GM19452 (cell line): ENCODE measurements at regions not wholly inside any gene's neighbourhood (a gene's known extent, or its start where the extent isn't known, plus 50 kb on each side); places are given as distances from the start of the nearest gene placed in this dataset.
"Not testable (repeated sequence)": the region's sequence is repeated elsewhere in the genome, so short reads cannot be mapped to it uniquely, and the experiment has no call there.

ENCODE experiments used
- ATAC-seq: cut with Tn5 transposase; IDR thresholded peaks from one replicate; pipeline ENCODE4 v1.9.1; 2021; ENCODE audit not compliant: unreplicated experiment

DNA sequence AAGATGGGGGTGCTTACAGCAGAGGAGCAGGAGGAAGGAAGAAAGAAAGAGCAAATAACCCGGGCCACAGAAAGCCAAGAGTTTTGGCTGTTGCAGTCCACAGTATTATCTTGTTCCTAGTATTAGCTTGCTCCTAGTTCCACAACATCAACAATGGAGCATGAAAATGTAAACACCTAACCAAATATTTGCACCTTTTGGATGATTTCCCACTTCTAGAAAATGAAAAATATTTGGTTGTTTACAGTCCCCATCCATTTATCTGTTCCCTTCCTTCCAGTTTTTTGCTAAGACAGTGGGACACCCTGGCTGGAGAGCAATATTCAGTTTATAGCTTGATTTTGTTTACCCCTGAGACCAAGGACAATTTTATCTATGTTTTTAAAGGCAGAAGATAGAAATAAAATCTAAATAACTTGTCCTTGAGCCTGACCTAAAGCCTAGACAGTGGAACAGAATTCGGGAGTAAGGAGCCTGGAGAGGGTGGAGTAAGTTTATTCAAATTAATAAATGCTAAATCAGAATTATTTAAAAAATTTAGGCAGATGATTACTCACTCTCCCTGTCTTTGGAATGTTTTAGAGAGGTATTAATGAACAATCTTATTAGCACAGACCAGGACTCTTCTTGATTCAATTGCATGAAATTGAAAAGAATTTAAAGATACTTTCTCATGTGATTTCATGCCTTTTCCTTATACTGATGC, 51.6 kb downstream of the RESF1 start:
- no peak for ATAC-seq

DNA sequence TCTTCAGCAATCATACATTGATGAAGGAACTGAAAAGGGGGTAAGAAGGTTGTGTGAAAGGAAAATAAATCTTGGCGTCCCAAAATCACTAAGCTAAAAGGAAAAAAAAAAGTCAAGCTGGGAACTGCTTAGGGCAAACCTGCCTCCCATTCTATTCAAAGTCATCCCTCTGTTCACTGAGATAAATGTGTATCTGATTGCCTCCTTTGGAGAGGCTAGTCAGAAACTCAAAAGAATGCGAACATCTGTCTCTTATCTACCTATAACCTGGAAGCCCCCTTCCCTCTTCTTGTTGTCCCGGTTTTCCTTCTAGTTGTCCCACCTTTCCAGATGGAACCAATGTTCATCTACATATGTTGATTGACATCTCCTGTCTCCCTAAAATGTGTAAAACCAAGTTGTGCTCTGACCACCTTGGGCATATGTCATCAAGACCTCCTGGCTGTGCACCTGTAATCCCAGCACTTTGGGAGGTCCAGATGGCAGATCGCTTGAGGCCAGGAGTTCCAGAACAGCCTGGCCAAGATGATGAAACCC, 53.1 kb downstream of the RESF1 start:
- no peak for ATAC-seq

DNA sequence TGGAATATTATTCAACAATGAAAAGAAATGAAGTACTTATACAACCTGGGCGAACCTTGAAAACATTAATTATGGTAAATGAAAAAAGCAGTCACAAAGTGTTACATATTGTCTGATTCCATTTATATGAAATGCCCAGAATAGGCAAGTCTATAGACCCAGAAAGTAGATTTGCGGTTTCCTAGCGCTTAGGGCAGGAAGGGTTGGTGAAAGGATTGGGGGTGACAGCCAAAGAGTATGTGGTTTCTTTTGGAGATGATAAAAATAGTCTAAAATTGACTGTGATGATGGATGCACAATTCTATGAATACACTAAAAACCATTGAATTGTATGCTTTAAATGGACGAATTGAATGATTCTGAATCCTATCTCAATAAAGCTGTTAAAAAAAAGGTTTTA, 55.8 kb downstream of the RESF1 start:
- no peak for ATAC-seq

DNA sequence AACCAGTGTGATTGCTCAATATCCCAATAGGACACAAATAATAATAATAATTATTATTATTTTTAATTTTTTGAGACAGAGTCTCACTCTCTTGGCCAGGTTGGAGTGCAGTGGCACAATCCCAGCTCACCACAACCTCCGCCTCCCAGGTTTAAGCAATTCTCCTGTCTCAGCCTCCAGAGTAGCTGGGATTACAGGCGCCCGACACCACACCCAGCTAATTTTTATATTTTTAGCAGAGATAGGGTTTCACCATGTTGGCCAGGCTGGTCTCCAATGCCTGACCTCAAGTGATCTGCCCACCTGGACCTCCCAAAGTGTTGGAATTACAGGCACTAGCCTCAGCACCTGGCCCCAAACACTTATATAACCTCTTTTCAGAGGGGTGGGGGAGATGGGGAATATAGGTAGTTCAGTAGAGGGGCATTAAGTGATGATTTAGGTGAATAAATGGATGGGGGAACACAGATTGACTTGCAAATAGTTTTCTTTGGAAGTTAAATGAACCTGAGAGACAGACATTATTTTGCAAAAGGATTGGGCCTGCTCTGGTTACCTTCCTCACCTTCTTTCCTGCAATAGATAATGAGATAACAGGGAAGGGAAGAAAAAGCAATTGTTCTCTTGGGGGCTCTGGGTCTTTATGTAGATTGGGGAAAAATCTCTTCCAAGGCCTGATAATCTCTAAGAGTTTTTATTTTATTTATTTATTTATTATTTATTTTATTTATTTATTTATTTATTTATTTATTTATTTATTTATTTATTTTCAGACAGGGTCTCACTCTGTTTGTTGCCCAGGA, 57.7 kb downstream of the RESF1 start:
- ATAC-seq = no peak

DNA sequence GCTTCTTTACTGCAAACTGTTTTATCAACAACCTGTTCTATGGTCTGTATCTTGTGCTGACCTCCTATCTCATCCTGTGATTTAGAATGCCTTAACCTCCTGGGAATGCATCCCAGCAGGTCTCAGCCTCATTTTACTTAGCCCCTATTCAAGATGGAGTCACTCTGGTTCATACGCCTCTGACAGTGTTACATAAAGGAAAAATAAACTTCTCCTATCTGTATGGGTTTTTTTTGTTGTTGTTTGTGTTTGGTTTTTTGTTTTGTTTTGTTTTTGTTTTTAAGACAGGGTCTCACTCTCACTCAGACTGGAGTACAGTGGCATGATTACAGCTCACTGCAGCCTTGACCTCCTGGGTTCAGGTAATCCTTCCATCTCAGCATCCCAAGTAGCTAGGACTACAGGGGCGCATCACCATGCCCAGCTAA, 62.1 kb downstream of the RESF1 start:
- ATAC-seq = no peak

DNA sequence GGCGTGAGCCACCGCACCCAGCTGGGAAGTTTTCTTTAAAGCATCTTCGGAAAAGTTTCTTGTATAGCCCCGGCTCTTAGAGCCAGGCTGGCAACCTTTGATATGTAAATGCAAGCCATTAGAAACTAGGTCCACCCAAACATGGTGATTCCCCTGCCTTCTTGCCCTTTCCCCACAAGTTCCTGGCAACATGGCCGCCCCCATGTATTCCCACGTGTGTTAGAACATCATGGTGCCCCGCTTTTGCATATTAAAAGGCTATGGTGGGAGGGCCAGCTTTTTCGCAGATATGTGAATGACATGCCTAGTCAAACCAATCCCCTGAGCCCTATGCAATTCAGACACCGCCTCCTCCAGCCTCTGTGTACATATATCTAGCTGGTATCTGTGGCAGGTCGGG, 63.2 kb downstream of the RESF1 start:
- ATAC-seq = not testable (repeated sequence)

DNA sequence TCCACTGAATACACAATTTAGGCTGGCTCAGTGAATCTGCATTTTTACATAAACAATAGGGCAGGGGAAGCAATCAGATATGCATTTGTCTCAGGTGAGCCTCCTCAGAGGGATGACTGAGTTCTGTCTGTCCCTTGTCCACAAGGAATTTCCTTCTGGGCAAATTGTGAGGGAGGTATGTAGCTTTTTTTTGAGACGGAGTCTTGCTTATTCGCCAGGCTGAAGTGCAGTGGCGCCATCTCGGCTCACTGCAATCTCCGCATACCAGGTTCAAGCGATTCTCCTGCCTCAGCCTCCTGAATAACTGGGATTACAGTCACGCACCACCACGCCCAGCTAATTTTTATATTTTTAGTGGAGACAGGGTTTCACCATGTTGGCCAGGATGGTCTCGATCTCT, 64.6 kb downstream of the RESF1 start:
- ATAC-seq = not testable (repeated sequence)

DNA sequence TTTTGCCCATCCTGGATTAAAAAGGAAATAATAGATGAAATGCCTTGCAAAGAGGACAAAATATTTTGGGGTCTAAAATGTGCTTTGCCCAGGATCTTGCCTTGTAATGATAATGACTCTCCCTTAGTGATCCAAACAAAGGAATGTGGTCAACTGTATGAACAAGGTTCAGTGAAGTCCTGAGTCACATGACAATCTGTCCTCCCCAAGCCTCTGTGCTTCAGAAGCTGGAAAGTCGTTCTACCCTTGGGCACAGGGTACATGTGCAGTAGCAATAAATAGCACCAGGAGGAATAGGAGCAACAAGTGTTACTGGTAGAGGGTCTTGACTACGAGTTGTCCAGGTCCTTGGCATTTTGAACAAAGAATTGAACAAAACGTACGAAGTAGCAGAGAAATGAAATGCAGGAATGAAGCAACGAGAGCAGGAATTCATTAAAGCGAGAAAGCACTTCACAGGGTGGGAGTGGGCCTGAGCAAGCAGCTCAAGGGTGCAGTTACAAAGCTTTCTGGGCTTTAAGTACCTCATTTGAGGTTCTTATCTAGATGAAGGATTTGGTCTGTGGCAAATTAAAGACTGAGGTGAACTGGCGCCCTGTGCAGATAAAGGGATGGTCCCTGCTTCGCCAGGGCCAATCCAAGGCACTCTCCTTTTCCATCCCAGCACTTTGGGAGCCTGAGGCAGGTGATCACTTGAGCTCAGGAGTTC, 65.8 kb downstream of the RESF1 start:
- no peak for ATAC-seq

DNA sequence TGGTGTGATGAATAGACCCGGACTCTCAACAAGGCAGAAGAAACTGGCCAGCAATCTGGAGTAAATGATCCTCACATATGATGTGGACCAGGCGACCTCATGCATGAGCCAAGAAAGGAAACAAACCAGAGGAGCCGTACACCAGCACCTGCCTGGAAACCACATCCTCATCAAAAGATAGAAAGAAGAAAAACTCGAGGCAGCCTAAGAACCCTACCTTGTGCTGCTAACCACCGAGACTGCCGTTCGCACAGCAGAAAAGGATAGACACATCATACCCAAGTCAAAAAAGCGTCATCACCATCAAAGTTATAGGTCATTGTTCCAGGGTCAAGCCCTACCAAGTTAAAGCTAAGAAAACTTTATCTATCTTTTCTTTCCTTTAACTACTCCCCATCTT, 66.7 kb downstream of the RESF1 start:
- peak; percentile 56 for ATAC-seq

DNA sequence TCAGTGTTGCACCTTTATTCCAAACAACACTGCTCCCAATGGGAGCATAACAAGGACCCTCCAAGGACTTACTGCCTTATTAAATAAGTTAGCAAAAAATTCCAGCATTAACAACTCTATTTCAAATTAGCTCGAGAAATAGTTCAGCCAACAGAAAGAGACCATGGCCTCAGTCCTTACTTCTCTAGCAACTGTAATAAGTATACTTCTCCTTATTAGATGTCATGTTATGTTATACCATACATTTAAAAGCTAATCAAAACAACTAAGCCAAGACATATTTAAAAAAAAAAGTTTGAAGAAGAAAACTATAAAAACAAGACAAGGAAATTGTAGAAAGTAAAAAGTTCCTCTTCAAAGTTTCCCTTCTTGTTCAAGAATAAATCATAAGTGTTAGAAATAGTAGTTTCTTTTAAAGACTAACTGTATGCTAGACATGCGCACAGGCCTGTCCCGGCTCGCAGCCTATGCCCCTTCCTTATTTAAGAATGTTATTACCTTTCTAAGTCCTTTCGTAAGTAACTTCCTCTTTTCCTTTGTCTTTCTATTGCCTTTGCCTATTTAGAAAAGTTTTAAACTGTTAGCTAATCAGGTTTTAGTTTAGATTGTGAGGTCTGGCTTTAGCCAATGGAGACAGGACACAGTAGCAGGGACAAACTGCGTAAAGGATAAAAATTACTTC, 68.6 kb downstream of the RESF1 start:
- no peak for ATAC-seq

DNA sequence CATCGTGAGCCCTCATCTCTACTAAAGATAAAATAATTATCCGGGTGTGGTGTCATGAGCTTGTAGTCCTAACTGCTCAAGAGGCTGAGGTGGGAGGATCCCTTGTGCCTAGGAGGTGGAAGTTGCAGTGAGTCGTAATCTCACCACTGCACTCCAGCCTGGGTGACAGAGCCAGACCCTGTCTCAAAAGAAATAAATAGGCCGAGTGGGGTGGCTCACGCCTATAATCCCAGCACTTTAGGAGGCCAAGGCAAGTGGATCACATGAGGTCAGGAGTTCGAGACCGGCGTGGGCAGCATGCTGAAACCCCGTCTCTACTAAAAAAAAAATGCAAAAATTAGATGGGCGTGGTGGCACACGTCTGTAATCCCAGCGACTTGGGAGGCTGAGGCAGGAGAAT, 70.9 kb downstream of the RESF1 start:
- ATAC-seq = no peak

DNA sequence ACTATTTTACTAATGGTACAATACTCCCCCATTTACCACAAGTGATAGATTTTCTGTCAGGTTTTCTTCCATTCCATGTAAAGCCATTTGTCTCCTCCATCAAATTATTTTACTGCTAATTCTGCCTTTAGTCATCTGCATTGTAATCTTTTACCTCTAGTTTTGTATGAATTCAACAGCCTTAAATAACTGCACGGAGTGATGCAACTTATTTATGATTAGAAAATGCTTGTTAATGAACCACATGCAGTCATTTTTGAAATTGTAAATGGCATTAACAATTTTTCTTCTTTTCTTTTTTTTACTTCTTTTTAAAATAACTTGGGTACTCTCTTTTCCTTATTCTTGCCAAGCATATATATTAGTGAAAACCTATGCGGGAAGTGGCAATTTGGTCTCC, 71.5 kb downstream of the RESF1 start:
- no peak for ATAC-seq

DNA sequence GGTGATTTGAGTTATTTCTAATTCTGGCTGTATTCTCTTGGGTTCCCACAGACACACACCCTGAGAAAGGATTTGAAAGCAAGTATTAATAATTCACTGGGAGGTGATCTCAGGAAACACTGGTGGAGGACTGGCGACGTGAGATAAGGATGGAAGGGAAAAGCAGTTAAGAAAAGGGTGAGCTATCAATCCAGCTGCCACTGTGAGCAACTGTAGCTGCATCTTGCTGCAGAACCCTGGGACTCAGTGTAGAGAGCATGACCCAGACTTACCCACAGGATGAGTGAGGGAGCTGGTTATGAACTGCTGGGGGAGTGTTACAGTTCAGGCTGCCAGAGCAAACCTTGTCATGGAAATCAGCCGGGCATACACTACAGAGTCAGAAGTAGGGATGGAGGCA, 71.9 kb downstream of the RESF1 start:
- ATAC-seq = no peak

DNA sequence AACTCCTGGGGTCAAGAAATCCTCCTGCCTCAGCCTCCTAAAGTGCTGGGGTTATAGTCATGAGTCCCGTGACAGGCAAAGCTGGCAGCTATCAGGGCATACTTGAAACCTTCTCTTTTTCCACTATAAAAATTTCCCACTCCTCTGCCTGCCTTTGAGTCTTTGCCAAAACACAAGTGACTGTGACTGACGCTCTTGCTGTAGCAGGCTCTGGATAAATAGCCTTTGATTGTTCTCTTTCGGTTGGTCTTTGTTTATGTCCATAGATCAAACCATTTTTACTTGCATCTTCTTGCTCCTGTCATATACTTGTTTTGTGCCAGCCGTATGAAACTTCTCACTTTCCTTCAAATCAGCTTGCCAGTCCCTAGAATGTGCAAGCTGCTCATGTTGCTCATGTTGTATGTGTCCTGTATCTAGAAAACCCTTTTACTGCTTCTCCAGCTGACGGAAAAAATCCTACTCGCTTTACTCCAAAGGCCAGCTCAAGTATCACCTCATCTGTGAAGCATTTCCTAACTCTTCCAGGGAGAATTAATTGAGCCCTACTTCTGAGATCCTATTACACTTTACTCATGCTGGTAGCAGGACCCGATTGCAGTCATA, 73.1 kb downstream of the RESF1 start:
- no peak for ATAC-seq

DNA sequence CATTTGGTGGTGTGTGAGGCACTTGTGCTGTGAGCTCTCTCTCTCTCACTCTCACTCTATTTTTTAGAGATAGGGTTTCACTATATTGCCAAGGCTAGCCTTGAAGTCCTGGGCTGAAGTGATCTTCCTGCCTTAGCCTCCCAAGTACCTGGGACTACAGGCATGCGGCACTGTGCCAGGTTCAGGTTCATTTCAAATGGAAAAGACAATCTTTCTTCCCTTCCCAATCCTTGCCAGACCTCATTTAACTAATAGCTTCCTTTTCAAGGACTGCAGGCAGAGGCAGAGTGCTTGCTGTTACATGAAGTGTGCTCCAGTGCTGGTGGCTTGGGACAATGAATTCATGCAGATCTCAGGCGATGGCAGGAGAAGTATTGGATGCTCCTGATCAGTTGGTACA, 73.2 kb upstream of the BICD1 start:
- no peak for ATAC-seq

DNA sequence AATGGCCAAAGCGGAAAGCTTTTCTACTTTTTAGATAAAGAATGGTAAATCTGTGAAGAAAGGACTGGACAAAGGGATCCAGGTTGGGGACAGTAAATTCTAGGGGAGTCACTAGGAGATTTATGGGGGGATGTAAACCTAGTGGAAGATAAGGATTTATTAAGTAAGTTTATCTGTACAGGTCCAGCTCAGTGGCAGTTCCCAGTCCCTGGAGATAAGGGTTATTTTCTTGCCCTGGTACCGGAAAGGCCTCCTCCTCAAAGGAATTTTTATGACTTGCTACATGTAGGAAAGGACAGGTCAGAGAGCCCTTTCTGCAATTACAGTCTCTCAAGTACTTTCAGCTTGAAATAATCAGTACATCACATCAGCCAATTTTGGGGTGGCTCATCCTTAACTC, 72.6 kb upstream of the BICD1 start:
- no peak for ATAC-seq

DNA sequence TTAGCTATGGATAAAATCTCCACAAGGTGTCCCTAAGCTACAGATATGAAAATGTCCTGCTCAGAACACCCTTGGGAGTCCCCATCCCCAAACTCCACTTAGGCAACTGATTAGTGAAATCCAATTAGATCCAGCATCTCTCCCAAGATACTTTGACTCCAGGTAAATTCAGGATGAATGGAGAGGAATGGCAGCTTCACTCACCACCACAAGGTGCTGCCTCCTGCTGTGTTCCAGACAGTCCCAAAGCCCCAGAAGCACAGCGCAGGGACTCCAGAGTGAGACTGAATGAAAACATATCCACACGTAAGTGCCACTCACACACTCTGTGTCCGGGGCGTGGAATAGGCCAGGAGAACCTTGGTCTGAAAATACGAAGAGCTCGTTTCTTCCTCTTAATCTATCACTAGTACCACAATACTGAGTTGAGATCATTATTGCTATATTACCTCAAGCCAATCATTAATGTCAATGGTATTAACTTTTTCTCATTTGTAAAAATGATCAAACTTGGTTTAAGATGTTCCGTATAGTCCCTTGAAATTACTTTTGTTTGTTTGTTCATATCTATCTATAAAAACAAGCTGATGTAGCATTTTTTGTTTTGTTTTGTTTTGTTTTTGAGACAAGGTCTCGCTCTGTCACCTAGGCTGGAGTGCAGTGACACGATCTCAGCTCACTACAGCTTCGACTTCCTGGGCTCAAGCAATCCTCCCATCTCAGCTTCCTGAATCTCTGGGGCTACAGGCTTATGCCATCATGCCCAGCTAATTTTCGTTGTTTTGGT, 70.0 kb upstream of the BICD1 start:
- no peak for ATAC-seq

DNA sequence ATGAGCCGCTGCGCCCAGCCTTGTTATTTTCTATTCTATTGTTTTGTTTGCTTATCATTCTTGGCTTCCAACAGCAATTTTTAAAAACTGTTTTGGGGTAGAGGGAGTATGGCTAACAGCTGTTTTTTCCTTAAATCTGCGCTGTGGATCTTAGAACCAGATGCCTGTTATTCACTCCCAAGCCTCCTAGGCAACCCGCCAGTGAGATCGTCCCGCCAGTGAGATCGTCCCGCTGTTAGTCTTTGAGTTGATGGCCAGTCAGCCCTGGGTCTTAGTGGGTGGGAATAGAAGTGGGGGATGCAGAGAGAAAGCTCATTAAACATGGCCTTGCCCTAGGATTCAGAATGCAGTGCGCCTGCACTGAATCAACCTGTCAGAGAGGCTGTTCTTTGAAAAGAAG, 67.3 kb upstream of the BICD1 start:
- ATAC-seq = no peak

DNA sequence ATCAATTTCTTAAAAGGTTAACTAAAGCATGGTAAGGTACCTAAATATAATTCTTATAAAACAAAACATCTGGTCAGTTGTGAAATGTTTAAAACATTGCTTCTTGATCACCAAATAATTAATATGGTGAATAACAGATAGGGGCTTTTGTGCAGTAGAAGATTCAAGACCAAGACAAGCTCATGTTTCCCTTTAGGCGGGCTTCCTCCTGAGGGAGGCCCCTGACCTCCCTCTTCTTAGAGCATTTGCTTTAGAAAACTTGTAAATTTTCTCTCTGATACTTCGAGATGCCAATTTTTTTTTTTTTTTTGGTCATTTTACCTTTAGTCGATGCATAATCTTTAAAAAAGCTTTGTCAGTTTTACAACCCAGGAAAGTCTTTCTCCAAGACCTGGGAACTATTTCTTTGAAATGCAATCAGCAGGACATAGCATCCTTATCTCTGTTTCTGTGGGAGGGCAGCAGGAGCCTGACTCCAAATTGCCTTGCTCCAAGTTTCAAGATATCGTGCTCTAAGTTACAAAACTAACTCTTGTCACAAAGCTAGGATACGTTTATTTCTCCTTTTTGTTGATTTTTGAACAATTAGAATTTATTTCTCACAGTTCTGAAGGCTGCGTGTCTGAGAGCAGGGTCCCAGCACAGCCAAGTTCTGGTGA, 66.6 kb upstream of the BICD1 start:
- ATAC-seq = no peak
